ENCODE measurements at regions not wholly inside any gene's neighbourhood (a gene's known extent, or its start where the extent isn't known, plus 50 kb on each side); places are given as distances from the start of the nearest gene placed in this dataset.

- intact Hi-C loops (cut with DNase I), result no loop called here
- DNase-seq, result no peak
Measured at GRCh38 chr21:16504281-16504680, 774.5 kb downstream of the USP25 start.

- intact Hi-C loops (cut with DNase I), result no loop called here
- DNase-seq, result no peak
Measured at GRCh38 chr21:16504766-16505165, 775.0 kb downstream of the USP25 start.

DNA sequence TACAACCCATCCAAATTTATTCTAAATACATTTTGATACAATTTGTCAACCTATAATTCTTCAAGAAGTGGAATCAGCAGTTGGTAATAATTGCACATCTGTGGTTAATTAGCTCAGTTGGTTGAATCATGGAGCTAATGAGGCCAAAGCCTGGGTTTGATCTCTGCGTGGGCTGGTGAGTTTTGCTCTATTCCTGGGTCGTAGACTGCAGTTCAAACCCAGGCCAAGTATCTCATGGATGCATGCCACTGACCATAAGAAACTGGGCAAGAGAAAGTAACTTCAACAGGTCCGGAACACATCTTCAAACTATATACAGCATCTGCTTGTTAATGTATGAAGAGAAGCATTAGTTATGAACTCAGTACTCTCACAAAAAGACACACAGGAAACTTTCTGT is 779.7 kb downstream of the USP25 start:
- no peak for DNase-seq
- intact Hi-C loops (cut with DNase I), result no loop called here

GRCh38 chr21:16514316-16514715 is 784.5 kb downstream of the USP25 start:
- peak in 1 of 10 donors; percentile 13 for DNase-seq
- intact Hi-C loops (cut with DNase I), result no loop called here

GRCh38 chr21:16517383-16517782 is 787.6 kb downstream of the USP25 start:
- no peak for DNase-seq
- intact Hi-C loops (cut with DNase I), result no loop called here

DNA sequence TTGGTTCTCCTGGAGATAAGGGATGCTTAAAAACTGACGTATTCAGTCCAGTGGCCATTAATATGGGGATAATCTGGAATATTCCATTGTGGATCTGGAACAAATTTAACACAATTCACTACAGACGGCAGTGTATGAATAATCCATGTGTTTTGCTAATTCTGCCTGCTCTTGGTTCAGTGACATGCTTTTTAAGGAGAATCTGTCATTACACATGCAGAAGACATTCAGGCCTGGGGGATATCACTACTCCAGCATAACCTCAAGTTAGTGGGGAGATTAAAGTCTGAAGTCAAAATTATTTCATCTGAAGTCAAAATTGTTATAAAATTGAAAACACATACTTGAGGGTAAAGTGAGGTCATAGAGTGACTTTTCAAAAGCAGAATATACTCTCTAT is 789.3 kb downstream of the USP25 start:
- no peak for DNase-seq
- intact Hi-C loops (cut with DNase I), result no loop called here

DNA sequence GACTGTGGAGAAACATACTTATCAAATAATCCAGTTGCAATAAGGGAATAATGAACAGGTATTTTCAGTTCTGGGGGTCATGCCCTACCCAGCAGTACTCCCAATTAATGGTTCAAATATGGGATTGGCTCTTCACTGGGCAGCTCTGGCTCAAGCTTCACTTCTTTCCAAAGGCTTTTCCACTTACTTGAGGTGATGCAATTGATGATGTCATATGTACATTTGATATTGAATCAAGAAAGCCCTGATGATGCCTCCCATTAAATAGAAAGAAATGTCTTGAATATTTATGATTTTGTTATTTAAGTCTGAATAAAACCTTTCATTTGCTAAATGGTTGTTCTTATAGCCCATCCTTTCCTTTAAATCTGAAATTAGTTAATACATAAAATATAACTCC is 789.9 kb downstream of the USP25 start:
- no peak for DNase-seq
- intact Hi-C loops (cut with DNase I), result no loop called here

GRCh38 chr21:16522548-16522947 is 792.8 kb downstream of the USP25 start:
- no peak for DNase-seq
- intact Hi-C loops (cut with DNase I), result no loop called here

DNA sequence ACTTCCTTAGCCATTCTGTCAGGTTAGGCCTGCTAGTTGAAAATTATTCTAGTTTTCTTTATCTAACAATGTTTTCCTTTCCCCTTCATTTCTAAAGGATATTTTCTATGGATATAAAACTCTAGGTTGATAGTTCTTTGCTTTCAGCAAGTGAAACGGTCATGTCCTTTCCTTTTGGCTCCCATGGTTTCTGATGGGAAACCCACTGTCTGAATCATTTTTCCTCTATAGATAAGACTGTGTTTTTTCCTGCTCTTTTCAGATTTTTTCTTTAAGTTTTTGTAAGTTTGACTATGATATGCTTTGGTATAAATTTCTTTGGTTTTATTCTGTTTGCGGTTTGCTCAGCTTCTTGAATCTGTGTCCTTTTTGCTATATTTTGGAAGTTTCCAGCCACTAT is 800.9 kb downstream of the USP25 start:
- intact Hi-C loops (cut with DNase I), result loop anchor here (10.0 kb wide), 1 partner anchor 76 kb away; no protein-coding TSS in a partner anchor

GRCh38 chr21:16532840-16533239 is 803.1 kb downstream of the USP25 start:
- intact Hi-C loops (cut with DNase I), result loop anchor here (10.0 kb wide), 1 partner anchor 78 kb away; no protein-coding TSS in a partner anchor
- no peak for DNase-seq

More for the DNA sequence above, 800.9 kb downstream of the USP25 start:
- DNase-seq, result no peak

DNA sequence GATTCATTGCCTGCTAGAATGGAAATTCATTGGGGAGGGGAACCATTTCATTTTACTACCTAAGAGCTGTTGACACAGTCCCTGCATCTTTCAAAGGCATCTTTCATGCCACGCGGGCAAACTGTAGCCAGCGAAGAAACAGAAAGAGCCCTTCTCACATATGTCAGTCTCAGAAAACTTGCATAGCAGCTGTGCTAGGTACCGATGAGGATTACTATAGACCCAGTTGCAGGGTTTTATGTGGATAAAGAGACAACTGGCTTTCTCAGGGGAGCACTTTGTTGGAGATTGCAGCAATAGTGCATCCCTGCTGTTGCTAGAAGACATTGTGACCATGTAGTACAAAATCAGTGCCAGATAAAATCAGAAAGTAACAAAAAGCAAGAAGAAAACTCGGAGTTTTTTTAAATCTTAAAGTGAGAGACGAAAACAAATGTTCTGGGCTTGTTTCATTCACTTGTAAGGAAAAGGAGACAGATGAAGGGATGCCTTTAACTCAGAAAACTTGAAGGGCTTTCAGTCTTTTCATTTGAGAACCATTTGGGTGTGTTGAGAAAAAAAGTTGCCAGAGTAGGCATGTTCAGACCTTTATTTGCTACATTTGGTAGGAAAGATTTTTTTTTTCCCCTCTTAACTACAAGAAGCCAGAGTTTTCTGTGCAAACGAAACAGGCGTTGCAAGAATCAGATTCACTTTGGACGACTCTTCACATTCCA is 804.1 kb downstream of the USP25 start:
- DNase-seq, result peak in 5 of 10 donors; percentile 17 to 86 (median 25)
- intact Hi-C loops (cut with DNase I), result loop anchor here (2.0 to 10.0 kb wide), 2 partner anchors 53 to 79 kb away; no protein-coding TSS in a partner anchor

DNA sequence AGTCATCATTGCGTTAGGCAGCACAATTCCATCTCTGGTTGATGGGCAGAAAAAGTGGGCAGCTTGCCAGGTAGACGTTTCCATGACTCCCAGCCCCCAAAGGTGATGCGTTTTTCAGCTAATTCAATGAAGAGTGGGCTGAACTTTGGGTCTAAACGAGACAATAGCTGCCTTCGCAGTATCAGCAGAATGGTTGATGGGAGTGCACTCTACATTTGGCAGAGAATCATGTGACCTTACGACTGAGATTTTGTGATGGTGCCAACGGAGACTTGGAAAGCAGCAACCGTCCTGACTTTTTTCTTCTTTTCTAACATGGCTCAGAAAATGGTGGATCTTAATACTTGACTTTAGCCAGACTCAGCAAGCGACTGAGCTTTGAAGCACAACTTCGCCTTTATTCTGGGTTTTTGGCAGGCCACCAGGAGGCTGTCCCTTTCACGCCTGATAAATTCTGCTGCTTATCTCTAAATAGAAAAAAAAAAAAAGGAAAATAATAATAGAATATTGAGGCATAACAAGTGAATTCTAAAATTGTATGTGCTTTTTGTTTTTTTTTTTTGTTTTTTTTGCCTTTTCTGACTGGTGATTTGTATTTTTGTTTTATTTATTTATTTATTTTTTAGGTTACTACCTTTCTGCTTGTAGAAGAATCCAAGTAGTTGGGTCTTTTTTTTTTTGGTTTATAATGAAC is 804.8 kb downstream of the USP25 start:
- intact Hi-C loops (cut with DNase I), result loop anchor here (2.0 to 10.0 kb wide), 3 partner anchors 52 to 452 kb away; no protein-coding TSS in a partner anchor

DNA sequence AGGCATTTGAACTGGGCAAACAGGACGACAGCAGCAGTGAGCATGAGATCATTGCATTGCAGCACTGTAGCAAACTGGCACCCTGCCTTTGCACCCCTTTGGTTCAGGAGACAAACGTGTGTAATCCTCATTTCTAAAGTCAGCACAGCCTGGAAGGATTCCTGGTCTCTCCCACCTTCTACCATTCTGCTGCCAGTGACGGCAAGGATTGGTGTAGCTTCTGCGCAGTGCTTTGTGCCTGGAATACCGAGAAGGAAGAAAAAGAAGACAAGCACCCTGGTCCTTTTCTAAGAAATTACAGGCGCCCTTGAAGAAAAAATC is 805.3 kb downstream of the USP25 start:
- DNase-seq, result peak; percentile 67 to 97 (median 75)
- intact Hi-C loops (cut with DNase I), result loop anchor here (2.0 to 10.0 kb wide), 3 partner anchors 52 to 453 kb away; no protein-coding TSS in a partner anchor

More for the DNA sequence above, 804.8 kb downstream of the USP25 start:
- peak in 8 of 10 donors; percentile 40 to 89 (median 63) for DNase-seq

DNA sequence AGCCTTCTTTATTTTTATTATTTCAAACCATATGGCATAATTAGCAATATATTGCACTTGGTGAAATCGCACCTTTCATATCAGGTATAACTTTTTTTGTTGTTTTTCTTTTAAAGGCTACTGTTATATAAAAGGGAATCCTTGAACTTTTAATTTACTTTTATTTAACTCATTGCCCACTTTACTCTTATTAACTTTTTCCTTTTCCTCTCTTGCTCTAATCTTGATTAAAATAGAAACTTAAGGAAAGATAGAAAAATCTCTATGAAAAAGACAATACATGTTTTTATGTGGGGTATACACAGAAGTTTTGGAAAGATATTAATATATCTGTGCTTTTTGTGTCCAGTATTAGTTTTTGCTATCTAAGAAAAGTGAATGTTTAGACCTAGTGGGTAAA is 805.8 kb downstream of the USP25 start:
- intact Hi-C loops (cut with DNase I), result loop anchor here (2.0 to 10.0 kb wide), 4 partner anchors 51 to 453 kb away; no protein-coding TSS in a partner anchor
- DNase-seq, result no peak

GRCh38 chr21:16536140-16536539 is 806.4 kb downstream of the USP25 start:
- intact Hi-C loops (cut with DNase I), result loop anchor here (2.0 to 10.0 kb wide), 3 partner anchors 81 to 454 kb away; no protein-coding TSS in a partner anchor

GRCh38 chr21:16536643-16537434 is 807.1 kb downstream of the USP25 start:
- DNase-seq, result no peak
- intact Hi-C loops (cut with DNase I), result loop anchor here (2.0 to 10.0 kb wide), 3 partner anchors 82 to 455 kb away; no protein-coding TSS in a partner anchor

More at GRCh38 chr21:16536140-16536539, 806.4 kb downstream of the USP25 start:
- DNase-seq, result no peak

DNA sequence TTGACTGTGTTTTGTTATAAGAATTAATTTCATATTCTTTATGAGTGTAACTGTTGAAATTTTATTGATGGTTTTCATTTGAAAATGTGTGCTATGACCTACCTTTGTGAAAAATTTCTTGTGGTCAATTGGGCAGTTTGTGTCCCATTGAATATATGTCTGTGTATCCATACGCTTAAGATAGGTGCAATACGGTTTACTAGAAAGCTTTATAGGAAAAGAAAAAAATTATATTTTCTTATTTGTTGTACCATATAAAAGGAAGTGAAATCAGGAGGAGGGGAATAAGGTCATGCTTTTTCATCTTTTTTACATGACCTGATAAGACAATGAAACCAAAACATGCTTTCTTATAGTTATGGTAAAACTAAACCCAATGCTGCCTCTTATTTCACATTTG is 807.7 kb downstream of the USP25 start:
- intact Hi-C loops (cut with DNase I), result loop anchor here (2.0 to 10.0 kb wide), 3 partner anchors 83 to 455 kb away; no protein-coding TSS in a partner anchor
- DNase-seq, result no peak

GRCh38 chr21:16538405-16538804 is 808.6 kb downstream of the USP25 start:
- no peak for DNase-seq
- intact Hi-C loops (cut with DNase I), result loop anchor here (5.0 to 10.0 kb wide), 2 partner anchors 84 to 456 kb away; no protein-coding TSS in a partner anchor

DNA sequence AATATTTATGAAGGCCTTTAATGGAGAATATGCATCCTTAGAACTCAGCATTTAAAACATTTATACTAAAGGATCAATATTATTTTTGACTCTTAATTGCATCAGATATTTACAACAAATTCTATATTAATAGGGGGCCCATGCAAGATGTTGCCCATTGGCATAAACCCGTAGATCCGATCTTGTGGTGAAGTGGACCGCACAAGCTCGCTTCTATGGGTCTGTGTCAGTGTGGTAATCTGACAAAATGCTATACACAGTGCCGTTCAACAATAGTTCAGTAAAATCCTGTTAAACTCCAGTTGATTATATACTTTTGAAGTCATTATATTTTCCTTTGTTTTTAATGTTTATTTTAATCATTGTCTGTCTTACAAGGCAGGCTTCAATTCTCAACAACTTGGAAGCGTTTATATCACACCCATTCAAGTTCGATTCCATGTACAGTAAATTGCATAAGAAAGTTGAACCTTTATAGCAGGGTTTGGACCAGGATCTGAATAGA is 809.2 kb downstream of the USP25 start:
- DNase-seq, result no peak
- intact Hi-C loops (cut with DNase I), result loop anchor here (5.0 to 10.0 kb wide), 2 partner anchors 84 to 457 kb away; no protein-coding TSS in a partner anchor

Measured in posterior cingulate gyrus (tissue), 11 donors.